IPS-18a (cell line): ENCODE measurements at regions not wholly inside any gene's neighbourhood (a gene's known extent, or its start where the extent isn't known, plus 50 kb on each side); places are given as distances from the start of the nearest gene placed in this dataset.
"Not testable (repeated sequence)": the region's sequence is repeated elsewhere in the genome, so short reads cannot be mapped to it uniquely, and the experiment has no call there.

Experiments
- H3K27ac ChIP-seq: one replicate; pipeline ENCODE4 v1.5.1; 2013; ENCODE audit warnings: low read length
- H3K27me3 ChIP-seq: one replicate; pipeline ENCODE4 v1.6.1; 2013; ENCODE audit warnings: mild to moderate bottlenecking, low read length; ENCODE audit not compliant: control insufficient read depth, insufficient read depth
- H3K36me3 ChIP-seq: one replicate; pipeline ENCODE4 v1.6.1; 2013; ENCODE audit warnings: low read depth, low read length; ENCODE audit not compliant: control insufficient read depth
- H3K4me1 ChIP-seq: one replicate; pipeline ENCODE4 v1.6.1; 2013; ENCODE audit warnings: low read depth, low read length; ENCODE audit not compliant: control insufficient read depth
- H3K4me3 ChIP-seq: one replicate; pipeline ENCODE4 v1.5.1; 2013; ENCODE audit warnings: low read length
- H3K9ac ChIP-seq: one replicate; pipeline ENCODE4 v1.6.1; 2013; ENCODE audit warnings: mild to moderate bottlenecking, low read length, moderate library complexity
- H3K9me3 ChIP-seq: one replicate; pipeline ENCODE4 v1.6.1; 2013; ENCODE audit warnings: low read depth, low read length; ENCODE audit not compliant: control insufficient read depth

DNA sequence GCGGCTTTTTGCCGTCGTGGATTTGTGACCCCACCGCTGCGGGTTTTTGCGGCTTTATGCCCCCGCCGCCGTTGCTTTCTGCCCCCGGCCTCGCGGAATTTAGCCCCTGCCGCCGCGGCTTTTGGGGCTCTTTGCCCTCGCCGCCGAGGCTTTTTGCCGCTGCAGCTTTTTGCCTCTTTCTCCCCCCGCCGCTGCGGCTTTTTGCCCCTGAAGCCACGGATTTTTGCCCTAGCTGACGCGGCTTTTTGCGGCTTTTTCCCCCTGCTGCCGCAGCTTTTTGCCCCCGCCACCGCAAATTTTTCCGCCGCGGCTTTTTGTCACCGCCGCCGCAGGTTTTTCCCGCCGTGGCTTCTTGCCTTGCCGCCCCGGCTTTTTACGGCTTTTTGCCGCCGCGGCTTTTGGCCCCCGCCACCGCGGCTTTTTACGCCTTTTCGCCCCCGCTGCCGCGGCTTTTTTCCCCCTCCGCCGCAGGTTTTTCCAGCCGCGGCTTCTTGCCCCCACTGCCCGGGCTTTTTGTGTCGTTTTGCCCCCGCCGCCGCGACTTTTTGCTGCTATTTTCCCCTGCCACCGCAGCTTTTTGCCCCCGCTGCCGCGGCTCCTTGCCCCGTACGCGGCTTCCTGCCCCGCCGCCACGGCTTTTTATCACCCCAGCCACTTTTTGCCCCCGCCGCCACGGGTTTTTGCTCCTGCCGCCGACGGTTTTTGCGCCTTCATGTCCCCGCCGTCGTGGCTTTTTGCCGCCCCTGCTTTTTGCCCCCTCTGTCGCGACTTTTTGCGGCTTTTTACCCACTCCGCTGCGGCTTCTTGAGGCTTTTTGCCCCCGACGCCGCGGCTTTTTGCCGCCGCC, 3933.6 kb downstream of the SRGAP2C start:
- H3K27ac ChIP-seq = no peak overlapping the region

DNA sequence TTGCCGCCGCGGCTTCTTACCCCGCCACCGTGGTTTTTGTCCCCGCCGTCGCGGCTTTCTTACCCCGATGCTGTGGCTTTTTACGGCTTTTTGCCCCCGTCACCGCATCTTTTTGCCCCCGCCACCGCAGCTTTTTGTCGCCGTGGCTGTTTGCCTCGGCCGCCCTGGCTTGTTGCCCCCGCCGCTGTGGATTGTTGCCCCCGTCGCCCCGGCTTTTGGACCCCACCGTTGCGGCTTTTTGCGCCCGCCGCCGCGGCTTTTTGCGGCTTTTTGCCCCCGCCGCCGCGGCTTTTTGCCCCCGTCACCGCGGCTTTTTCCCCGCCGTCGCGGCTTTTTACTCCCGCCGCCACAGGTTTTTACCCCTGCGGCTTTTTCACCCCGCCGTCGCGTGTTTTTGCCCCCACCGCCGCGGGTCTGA, 3934.3 kb downstream of the SRGAP2C start:
- Histone ChIP-seq H3K36me3 (no peaks in the 10 kb centered on the region), H3K9me3 (peaks cover 30% of the 10 kb centered on the region), H3K27ac (no peak overlapping the region), H3K9ac (no peak overlapping the region), H3K4me3 (no peak overlapping the region), H3K4me1 (no peaks in the 10 kb centered on the region), H3K27me3 (no peaks in the 10 kb centered on the region)

More for the DNA sequence above, 3933.6 kb downstream of the SRGAP2C start:
- no peaks in the 10 kb centered on the region for H3K36me3 ChIP-seq
- H3K9ac ChIP-seq = no peak overlapping the region
- H3K4me3 ChIP-seq = no peak overlapping the region
- no peaks in the 10 kb centered on the region for H3K27me3 ChIP-seq
- peaks cover 25% of the 10 kb centered on the region for H3K9me3 ChIP-seq
- no peaks in the 10 kb centered on the region for H3K4me1 ChIP-seq

DNA sequence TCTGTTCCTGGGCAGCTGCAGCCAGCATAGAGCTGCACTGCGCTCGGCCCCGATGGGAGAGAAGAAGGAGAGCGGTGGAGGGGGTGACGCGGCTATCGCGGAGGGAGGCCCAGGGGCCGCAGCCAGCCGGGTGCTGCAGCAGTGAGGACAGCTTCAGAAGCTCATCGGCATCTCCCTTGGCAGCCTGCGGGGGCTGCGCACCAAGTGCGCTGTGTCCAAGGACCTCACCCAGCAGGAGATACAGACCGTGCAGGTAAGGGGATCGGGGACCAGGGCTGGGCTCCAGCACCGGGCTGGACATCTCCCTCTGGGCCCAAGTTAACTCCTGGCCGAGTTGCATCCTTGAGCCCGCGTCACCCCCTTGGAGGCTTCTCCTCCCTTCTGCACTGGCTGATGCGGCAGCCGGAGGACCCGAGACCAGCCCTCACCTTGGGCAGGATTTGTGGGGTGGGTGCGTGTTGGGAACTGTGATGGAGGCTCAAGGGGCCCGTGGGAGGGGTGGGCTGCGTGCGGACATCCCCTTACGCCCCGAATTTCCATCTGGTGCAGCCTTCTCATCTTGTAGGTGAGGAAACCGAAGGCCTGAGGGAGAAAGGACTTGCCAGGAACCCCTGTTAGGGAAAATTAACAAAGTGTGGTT, 3934.9 kb downstream of the SRGAP2C start:
- H3K27me3 ChIP-seq, H3K4me3 ChIP-seq: not testable (repeated sequence)

DNA sequence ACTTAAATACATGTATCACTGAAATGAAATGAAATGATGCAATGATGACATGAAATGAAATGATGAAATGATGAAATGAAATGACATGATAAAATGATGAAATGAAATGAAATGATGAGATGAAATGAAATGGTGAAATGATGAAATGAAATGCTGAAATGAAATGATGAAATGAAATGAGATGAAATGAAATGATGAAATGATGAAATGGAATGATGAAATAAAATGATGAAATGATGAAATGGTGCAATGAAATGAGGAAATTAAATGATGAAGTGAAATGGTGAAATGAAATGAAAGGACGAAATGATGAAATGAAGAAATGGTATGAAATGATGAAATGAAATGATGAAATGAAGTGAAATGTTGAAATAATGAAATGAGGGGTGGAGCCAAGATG, 3937.8 kb downstream of the SRGAP2C start:
- H3K27ac ChIP-seq, H3K9ac ChIP-seq, H3K4me1 ChIP-seq, H3K4me3 ChIP-seq, H3K27me3 ChIP-seq, H3K36me3 ChIP-seq: not testable (repeated sequence)
- peaks cover 30% of the 10 kb centered on the region for H3K9me3 ChIP-seq

More for the DNA sequence above, 3934.9 kb downstream of the SRGAP2C start:
- not testable (repeated sequence) for H3K4me1 ChIP-seq, H3K9ac ChIP-seq, H3K27ac ChIP-seq, H3K36me3 ChIP-seq
- peaks cover 30% of the 10 kb centered on the region for H3K9me3 ChIP-seq
